ENCODE measurements at regions not wholly inside any gene's neighbourhood (a gene's known extent, or its start where the extent isn't known, plus 50 kb on each side); places are given as distances from the start of the nearest gene placed in this dataset.

DNA sequence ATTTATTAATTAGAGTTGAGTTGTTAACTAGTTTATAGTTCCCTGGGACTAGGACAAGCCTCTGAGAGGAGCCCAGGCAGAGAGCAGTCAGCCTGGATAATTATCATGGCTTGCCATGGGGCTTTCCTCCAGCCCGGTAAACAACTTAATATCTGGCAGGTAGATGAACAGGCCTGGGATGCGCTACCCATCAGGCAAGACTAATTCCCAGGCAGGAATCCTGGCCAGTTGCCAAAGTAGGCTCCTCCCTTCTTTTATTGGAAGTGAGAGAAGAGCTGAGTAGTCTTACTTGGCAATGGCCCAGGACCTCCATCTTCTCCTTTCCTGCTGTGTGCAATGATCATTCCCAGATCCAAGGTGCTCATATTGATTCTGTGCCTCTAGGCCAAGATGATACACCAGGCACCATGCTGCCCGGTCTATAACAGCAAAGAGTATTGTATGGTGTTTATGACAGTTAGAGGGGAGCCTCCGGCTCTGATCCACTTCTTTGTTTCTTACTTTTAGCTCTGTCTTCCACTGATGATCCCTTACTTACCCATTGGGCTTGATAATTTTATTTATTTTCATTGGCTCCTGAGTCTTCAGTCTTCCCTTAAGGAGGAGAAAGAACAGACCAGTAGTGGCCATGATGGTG lies 408.7 kb downstream of the REEP3 start:
- no peak for ATAC-seq
- no peaks in the 10 kb centered on the region for H3K27me3 ChIP-seq
- no peaks in the 10 kb centered on the region for H3K9me3 ChIP-seq
- H3K36me3 ChIP-seq (replicated peaks in 1 of 2; ENCODE audit: insufficient read depth in 1 of 2, low read depth in 2 of 2), result no peaks in the 10 kb centered on the region
- intact Hi-C loops (cut with DNase I), result no loop called here
- TF ChIP-seq POLR2A (IDR thresholded peaks at IDR 0.05), result no peak
- TF ChIP-seq, protein P1, sequence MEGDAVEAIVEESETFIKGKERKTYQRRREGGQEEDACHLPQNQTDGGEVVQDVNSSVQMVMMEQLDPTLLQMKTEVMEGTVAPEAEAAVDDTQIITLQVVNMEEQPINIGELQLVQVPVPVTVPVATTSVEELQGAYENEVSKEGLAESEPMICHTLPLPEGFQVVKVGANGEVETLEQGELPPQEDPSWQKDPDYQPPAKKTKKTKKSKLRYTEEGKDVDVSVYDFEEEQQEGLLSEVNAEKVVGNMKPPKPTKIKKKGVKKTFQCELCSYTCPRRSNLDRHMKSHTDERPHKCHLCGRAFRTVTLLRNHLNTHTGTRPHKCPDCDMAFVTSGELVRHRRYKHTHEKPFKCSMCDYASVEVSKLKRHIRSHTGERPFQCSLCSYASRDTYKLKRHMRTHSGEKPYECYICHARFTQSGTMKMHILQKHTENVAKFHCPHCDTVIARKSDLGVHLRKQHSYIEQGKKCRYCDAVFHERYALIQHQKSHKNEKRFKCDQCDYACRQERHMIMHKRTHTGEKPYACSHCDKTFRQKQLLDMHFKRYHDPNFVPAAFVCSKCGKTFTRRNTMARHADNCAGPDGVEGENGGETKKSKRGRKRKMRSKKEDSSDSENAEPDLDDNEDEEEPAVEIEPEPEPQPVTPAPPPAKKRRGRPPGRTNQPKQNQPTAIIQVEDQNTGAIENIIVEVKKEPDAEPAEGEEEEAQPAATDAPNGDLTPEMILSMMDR (IDR thresholded peaks at IDR 0.05), result no peak
- 66 to 86% methylated on average over 3 to 4 of the region's 4 CpGs for WGBS, 2 donors
- peak in 3 of 4 donors; percentile 2 to 21 (median 7) for DNase-seq
- no peak overlapping the region for H3K27ac ChIP-seq
- H3K4me3 ChIP-seq, result no peak overlapping the region
- H3K4me1 ChIP-seq, result peaks cover 3% of the 10 kb centered on the region

- no peak for ATAC-seq
- WGBS, 2 donors, result 70 to 73% methylated on average over 4 of the region's 4 CpGs
- no peak for DNase-seq
- Histone ChIP-seq H3K36me3 (replicated peaks in 1 of 2; ENCODE audit: insufficient read depth in 1 of 2, low read depth in 2 of 2) (no peaks in the 10 kb centered on the region), H3K4me1 (peaks cover 3% of the 10 kb centered on the region), H3K9me3 (no peaks in the 10 kb centered on the region), H3K27ac (no peak overlapping the region), H3K27me3 (no peaks in the 10 kb centered on the region), H3K4me3 (no peak overlapping the region)
- TF ChIP-seq POLR2A (IDR thresholded peaks at IDR 0.05), result no peak
- TF ChIP-seq, protein P1 (IDR thresholded peaks at IDR 0.05), result no peak
- intact Hi-C loops (cut with DNase I), result no loop called here
Observed at GRCh38 chr10:63930584-63930983, 409.4 kb downstream of the REEP3 start.

GRCh38 chr10:63935705-63936104 lies 414.5 kb downstream of the REEP3 start:
- WGBS, 2 donors, result 37 to 56% methylated on average over 2 of the region's 2 CpGs
- intact Hi-C loops (cut with DNase I), result no loop called here
- H3K36me3 ChIP-seq (replicated peaks in 1 of 2; ENCODE audit: insufficient read depth in 1 of 2, low read depth in 2 of 2), result no peaks in the 10 kb centered on the region
- H3K4me1 ChIP-seq, result peaks cover 3% of the 10 kb centered on the region
- DNase-seq (no peak), ATAC-seq (no peak)
- H3K9me3 ChIP-seq, result no peaks in the 10 kb centered on the region
- TF ChIP-seq, protein P1 (IDR thresholded peaks at IDR 0.05), result no peak
- TF ChIP-seq POLR2A (IDR thresholded peaks at IDR 0.05), result no peak
- no peaks in the 10 kb centered on the region for H3K27me3 ChIP-seq
- no peak overlapping the region for H3K4me3 ChIP-seq
- no peak overlapping the region for H3K27ac ChIP-seq

DNA sequence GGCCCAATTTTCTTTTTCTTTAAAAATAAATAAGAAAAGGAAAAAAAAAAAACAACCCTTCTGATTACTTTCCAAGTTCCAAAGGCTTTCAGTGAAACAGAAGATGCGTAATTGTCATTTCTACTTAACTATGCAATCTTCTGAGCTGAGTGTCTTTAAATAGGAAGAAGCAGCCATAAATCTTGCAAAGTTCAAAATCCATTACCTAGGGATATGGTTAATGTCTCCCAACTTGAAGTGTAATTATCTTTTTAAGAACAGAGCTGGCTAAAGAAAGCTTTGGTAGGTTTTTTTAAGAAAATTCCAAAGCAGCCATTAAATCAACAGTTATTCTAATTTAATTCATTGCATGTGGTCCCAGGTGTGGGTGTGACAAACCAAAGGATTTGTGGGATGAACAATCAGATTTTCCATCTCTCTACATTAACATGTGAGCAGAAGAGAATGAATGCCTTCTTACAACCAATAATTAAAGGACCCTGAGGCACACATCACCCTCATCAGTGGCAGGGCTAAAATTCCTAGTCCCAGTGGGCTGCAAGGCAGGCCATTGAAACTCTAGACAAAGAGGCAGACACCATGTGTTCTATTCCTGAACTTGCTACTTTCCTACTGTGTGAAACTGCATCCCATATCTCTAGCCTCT lies 419.2 kb downstream of the REEP3 start:
- intact Hi-C loops (cut with DNase I), result no loop called here
- 78 to 81% methylated on average over 1 of the region's 1 CpG for WGBS, 2 donors
- Histone ChIP-seq H3K27ac (no peak overlapping the region), H3K4me1 (no peaks in the 10 kb centered on the region), H3K27me3 (no peaks in the 10 kb centered on the region), H3K9me3 (no peaks in the 10 kb centered on the region), H3K36me3 (replicated peaks in 1 of 2; ENCODE audit: insufficient read depth in 1 of 2, low read depth in 2 of 2) (no peaks in the 10 kb centered on the region), H3K4me3 (no peak overlapping the region)
- TF ChIP-seq, protein P1 (IDR thresholded peaks at IDR 0.05), result no peak
- TF ChIP-seq POLR2A (IDR thresholded peaks at IDR 0.05), result no peak
- DNase-seq (no peak), ATAC-seq (no peak)

DNA sequence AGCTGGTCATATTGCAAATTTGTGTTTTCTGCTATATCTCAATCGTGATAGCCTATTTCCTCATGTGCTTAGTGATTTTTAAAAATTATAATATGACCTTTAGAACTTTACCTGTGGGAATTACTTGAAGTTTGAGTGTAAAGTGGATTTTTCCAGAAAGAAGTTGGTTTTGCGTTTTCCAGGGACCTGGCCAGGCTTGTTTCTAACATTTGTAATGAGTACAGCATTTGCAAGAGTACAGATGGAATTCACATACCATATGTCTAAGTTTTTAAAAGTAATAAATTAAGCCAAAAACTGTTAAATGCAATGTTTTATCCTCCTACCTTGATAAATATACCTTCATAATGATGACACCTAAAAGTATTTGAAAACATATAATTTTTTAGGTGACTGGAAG lies 443.2 kb downstream of the REEP3 start:
- no peaks in the 10 kb centered on the region for H3K4me1 ChIP-seq
- no peaks in the 10 kb centered on the region for H3K36me3 ChIP-seq (replicated peaks in 1 of 2; ENCODE audit: insufficient read depth in 1 of 2, low read depth in 2 of 2)
- ATAC-seq (no peak), DNase-seq (no peak)
- no peaks in the 10 kb centered on the region for H3K27me3 ChIP-seq
- no peaks in the 10 kb centered on the region for H3K9me3 ChIP-seq
- H3K27ac ChIP-seq, result no peak overlapping the region
- 42 to 68% methylated on average over 2 of the region's 2 CpGs for WGBS, 2 donors
- TF ChIP-seq, protein P1 (IDR thresholded peaks at IDR 0.05), result no peak
- no peak for TF ChIP-seq POLR2A (IDR thresholded peaks at IDR 0.05)
- intact Hi-C loops (cut with DNase I), result no loop called here
- H3K4me3 ChIP-seq, result no peak overlapping the region

All from body of pancreas (tissue), 4 donors.